Cardiac muscle cell (in vitro differentiated cells and primary cell): ENCODE measurements at regions not wholly inside any gene's neighbourhood (a gene's known extent, or its start where the extent isn't known, plus 50 kb on each side); places are given as distances from the start of the nearest gene placed in this dataset.

ENCODE experiments used
- DNase-seq, 2 donors: peaks; one replicate each; pipeline versions ENCODE4 v3.0.0 to v3.0.0-alpha.2; 2010 to 2017; ENCODE audit warnings: low read depth in 1 of 2, low spot score in 1 of 2
- H3K27ac ChIP-seq: fragments of 200-600 bp; sonication (generic); 2 replicates; pipeline ENCODE4 v1.5.1; 2016
- H3K27me3 ChIP-seq: fragments of 200-600 bp; sonication (generic); 2 replicates; pipeline ENCODE4 v1.6.0; 2016; ENCODE audit warnings: control low read depth
- H3K36me3 ChIP-seq: fragments of 200-600 bp; sonication (generic); 2 replicates; pipeline ENCODE4 v1.5.1; 2016; ENCODE audit warnings: control low read depth
- H3K4me1 ChIP-seq: fragments of 200-600 bp; sonication (generic); 2 replicates; pipeline ENCODE4 v1.8.1; 2017; ENCODE audit warnings: low read depth, mild to moderate bottlenecking, mixed run types
- H3K4me3 ChIP-seq: fragments of 200-600 bp; sonication (generic); 2 replicates; pipeline ENCODE4 v1.5.1; 2016; ENCODE audit warnings: mild to moderate bottlenecking
- H3K9me3 ChIP-seq: fragments of 200-600 bp; sonication (generic); 2 replicates; pipeline ENCODE4 v1.5.1; 2017; ENCODE audit warnings: low read depth, mild to moderate bottlenecking, control low read depth
- TF ChIP-seq, protein P1 (sequence below): IDR thresholded peaks from 2 replicates; pipeline ENCODE4 v1.5.1; 2012; ENCODE audit warnings: low read depth, mild to moderate bottlenecking, low read length

GRCh38 chr7:25500393-25500921, 272.2 kb upstream of the NPVF start:
- no peak for DNase-seq
- TF ChIP-seq, protein P1, sequence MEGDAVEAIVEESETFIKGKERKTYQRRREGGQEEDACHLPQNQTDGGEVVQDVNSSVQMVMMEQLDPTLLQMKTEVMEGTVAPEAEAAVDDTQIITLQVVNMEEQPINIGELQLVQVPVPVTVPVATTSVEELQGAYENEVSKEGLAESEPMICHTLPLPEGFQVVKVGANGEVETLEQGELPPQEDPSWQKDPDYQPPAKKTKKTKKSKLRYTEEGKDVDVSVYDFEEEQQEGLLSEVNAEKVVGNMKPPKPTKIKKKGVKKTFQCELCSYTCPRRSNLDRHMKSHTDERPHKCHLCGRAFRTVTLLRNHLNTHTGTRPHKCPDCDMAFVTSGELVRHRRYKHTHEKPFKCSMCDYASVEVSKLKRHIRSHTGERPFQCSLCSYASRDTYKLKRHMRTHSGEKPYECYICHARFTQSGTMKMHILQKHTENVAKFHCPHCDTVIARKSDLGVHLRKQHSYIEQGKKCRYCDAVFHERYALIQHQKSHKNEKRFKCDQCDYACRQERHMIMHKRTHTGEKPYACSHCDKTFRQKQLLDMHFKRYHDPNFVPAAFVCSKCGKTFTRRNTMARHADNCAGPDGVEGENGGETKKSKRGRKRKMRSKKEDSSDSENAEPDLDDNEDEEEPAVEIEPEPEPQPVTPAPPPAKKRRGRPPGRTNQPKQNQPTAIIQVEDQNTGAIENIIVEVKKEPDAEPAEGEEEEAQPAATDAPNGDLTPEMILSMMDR: no peak
- Histone ChIP-seq H3K4me3 (no peak overlapping the region), H3K36me3 (no peaks in the 10 kb centered on the region), H3K27ac (no peak overlapping the region), H3K27me3 (no peaks in the 10 kb centered on the region), H3K4me1 (peaks cover 3% of the 10 kb centered on the region), H3K9me3 (no peaks in the 10 kb centered on the region)

DNA sequence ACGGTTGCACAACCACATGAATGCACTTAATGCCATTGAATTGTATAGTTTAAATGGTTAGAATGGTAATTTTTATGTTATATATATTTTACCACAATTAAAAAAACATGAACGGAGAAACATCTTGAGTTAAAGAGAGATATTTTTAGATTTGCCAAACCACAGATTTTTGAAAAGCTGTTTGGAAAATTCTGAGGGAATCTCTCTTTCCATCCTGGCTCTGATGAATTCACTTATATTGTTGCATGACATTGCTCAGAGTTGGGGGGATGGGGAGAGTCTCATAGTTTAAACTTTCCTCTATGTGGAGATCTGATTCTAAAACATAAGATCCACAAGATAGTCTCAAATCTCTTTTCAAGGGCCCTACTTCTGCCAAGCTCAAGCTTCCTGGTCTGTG, 275.0 kb upstream of the NPVF start:
- Histone ChIP-seq H3K4me1 (no peaks in the 10 kb centered on the region), H3K9me3 (no peaks in the 10 kb centered on the region), H3K36me3 (no peaks in the 10 kb centered on the region), H3K4me3 (no peak overlapping the region), H3K27ac (no peak overlapping the region), H3K27me3 (no peaks in the 10 kb centered on the region)
- TF ChIP-seq, protein P1: no peak
- no peak for DNase-seq

DNA sequence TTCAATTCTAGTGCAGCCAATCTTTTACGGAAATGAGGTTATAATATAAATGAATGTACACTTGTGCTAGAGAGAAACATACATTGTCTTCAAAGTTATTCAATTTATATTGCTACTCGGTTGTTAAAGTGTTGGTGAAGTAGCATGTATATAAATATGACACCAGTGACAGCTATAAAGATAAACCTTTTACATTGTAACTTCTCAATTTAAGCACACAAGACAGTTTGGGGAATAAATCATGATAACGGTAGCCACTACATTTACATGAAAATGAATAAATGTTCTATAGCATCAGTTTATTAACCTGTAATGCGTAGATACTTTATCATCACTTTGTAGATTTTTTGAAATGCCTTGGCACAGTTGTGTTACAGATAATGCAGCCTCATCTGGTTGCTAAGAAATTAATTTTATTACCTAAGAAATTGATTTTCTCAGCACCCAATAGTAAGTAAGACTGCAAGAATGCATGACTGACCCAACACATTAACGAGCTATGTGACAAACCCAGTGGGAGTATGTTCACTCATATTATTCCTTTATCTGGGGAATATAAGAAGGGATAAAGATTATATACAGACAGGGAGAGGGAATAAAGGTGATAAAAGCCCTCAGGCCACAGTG, 283.9 kb upstream of the NPVF start:
- DNase-seq: no peak
- TF ChIP-seq, protein P1: no peak
- Histone ChIP-seq H3K9me3 (no peaks in the 10 kb centered on the region), H3K4me3 (no peak overlapping the region), H3K36me3 (no peaks in the 10 kb centered on the region), H3K27ac (no peak overlapping the region), H3K4me1 (no peaks in the 10 kb centered on the region), H3K27me3 (no peaks in the 10 kb centered on the region)

- Histone ChIP-seq H3K27ac (no peak overlapping the region), H3K27me3 (no peaks in the 10 kb centered on the region), H3K4me3 (no peak overlapping the region), H3K4me1 (no peaks in the 10 kb centered on the region), H3K9me3 (no peaks in the 10 kb centered on the region), H3K36me3 (no peaks in the 10 kb centered on the region)
- TF ChIP-seq, protein P1: no peak
- DNase-seq: no peak
Measured at GRCh38 chr7:25515633-25516275, 287.5 kb upstream of the NPVF start.

GRCh38 chr7:25517906-25518305, 289.6 kb upstream of the NPVF start:
- Histone ChIP-seq H3K36me3 (no peaks in the 10 kb centered on the region), H3K4me1 (no peaks in the 10 kb centered on the region), H3K4me3 (no peak overlapping the region), H3K9me3 (no peaks in the 10 kb centered on the region), H3K27ac (no peak overlapping the region), H3K27me3 (no peaks in the 10 kb centered on the region)
- DNase-seq: no peak
- TF ChIP-seq, protein P1: no peak
